Kasumi-1 (cell line): ENCODE measurements at regions not wholly inside any gene's neighbourhood (a gene's known extent, or its start where the extent isn't known, plus 50 kb on each side); places are given as distances from the start of the nearest gene placed in this dataset.

Experiments
- DNase-seq, 2 experiments: peaks; one replicate each; lab custom pipeline; 2025; lab: John Stamatoyannopoulos, UW

DNA sequence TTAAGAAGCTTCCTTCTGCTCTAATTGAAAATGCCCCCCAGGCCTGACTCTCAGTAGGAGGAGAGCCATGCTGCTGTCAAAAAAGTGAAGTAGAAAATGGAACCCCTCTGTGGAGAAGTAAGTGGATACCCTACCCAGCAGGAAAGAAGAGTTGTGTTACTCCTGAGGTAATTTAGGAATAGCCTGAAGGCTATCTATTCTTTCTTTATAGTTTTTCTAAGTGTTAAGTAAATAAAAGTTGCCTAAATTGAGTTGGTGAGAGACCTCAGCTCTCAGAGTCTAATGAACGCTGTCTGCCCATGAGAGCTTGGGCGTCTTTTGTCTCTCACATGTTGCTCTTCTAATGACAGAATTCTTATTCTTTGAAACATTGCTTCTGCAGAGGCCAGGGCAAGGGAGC is 116.2 kb downstream of the NSUN3 start:
- DNase-seq: no peak

DNA sequence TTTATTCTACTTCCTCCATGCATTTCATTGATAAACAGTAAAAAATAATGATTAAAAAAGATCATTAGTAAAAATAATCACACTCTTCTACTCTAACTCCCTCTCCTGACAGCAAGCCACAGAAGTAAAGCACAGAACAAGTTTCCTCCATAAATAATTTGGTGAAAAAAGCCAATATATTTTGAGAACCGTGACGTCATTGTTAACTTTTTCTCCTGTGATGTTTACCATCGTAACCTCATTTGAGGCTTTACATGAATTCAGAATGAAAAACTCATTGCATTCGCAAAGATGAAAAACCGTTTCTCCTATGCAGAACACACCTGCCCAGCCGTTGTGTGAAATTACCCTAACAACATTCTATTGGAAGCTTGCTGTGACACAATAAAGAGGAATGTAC is 120.7 kb downstream of the NSUN3 start:
- DNase-seq: no peak

DNA sequence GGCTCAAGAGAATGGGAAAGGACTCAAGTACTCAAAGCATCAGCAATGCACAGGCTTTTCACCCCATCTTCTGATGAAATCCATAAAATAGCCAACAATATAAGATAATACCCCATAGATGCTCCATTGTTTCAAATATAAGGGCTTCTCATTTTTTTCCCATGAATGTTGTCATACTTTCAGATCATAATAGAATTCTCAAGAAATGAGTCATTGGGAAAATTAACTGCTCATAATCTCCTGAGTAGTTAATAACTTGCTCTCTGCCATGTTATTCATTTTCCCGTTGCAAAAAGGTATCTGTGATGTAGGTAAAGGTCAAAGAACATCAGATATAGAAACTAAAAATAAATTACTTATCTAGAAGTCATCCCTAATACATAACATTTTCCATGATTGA is 121.9 kb downstream of the NSUN3 start:
- no peak for DNase-seq

DNA sequence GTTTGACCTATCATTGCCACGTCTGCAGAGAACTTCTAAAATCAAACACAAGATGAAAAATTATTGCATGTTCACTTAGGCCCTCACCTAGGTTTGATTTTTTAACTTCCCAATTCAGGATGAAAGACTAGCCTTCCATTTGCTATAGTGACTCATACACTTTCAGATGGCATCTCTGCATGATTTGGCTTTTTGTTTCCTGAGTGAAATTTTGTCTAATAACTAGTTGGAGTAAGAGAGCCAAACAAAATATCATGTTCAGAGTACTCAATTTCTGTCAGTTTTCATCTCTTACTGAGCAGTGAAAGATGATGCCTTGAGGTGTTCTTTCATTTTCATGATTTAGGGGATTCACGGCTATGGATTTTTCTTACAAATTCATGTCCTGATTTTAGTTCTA is 122.9 kb downstream of the NSUN3 start:
- no peak for DNase-seq

DNA sequence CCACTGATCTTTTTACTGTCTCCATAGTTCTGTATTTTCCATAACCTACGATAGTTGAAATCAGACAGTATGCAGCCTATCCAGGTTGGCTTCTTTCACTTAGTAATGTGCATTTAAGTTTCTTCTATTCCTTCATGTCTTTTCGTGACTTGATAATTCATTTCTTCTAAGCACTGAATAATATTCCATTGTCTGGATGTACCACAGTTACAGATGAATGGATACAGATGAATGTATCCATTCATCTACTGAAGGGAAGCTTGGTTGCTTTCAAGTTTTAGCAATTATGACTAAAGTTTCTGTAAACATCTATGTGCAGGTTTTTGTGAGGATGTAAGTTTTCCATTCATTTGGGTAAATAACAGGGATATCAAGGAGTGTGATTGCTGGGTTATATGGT is 124.8 kb downstream of the NSUN3 start:
- DNase-seq: no peak

DNA sequence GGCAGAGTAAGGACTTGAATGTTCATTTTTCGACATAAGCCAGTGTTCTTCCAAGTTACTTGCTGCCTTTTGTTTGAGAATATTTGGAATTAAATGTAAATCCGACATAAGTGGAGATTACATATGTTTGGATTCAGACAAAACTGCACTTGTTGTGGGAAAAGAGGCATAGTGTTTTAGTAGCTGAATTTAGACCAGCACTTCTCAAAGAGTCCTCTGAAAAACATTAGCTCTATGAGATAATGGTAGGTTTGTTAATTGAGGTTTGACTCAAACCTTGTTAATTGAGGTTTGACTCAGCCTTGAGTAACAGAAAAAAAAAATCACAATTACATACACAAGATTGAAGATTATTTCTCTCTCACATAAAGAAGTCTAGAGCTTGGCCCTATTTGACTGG is 132.5 kb downstream of the NSUN3 start:
- no peak for DNase-seq

DNA sequence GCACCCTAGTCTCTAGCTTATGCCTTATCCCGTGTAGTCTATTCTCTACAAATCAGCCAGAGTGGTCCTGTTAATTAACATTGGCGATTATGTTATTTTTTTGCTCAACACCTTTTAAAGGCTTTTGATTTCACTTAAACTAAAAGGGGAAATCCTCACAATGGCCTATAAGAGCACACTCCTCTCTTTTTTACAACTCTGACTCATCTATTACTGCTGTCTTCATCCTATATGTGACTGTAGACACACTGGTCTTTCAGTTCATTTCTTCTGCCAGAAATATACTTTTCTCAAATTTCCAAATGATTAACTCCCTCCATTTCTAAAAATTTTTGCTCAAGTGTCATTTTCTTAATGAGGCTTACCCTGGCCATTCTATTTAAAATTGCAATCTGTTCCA is 143.4 kb downstream of the NSUN3 start:
- DNase-seq: no peak

DNA sequence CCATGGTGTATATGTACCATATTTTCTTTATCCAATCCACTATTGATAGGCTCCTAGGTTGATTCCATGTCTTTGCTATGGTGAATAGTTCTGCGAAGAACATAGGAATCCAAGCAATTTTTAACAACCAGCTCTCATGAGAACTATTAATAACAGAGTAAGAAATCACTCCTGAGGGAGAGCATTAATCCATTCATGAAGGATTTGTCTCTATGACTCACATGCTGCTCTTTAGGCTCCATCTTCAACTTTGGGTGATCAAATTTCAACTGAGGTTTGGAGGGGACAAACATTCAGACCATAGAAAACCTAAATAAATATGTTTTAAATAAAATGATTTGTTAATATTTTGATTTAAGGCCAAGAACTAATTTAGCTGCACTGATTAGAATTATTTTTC is 147.4 kb downstream of the NSUN3 start:
- no peak for DNase-seq

DNA sequence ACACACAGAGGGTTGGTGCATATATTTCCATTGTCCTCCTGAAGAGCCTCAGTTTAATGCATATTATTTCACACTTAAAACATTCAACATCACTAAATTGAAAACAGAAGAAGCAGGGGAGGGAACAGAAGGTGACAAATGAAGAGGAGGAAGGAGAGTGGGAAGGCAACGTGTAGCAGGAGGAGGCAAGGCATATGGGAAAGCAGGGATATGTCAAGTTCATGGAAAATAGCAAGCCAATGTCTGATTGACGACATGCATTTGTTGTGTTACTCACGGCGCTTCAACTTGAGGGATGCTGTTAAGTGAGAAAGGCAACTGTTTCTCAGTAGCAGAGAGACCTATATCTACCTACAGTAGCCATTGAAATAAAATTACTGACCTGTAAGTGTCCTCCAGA is 154.5 kb downstream of the NSUN3 start:
- DNase-seq: no peak

DNA sequence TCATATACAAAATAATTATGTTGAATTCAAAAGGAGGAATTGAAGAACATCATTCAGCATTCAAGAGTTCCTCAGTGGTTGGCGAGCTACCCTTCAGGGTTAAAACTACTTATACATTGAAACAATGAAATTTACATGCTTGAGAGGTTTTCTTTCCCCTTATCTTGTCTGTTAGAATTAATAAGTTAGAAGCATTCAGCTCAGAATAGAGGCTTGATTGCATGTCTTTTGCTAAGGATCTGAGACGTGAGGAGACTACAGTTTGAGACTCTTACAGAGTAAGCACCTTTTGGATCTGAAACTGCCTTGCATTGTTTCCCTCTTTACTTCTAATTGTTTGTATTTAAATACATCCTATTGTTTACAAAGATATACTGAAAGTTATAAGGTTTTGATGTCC is 157.6 kb downstream of the NSUN3 start:
- DNase-seq: no peak

DNA sequence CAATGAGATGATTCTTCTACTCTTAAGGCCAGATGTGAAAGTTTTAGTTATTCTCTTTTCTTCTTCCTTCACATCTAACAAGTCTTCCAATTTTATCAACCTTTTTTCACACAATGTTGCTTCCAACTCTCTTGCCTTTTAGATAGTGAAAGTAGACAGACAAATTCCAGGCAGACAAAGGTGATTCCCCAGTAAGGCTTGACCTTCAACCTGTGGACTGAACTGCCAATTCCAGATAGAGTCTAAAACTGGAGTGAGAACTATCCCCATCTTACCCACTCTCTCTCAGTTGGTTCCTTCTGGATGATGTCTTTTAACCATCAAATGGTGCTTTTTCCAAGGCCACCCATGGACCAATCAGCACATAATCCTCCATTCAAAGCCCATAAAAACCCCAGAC is 159.0 kb downstream of the NSUN3 start:
- no peak for DNase-seq

DNA sequence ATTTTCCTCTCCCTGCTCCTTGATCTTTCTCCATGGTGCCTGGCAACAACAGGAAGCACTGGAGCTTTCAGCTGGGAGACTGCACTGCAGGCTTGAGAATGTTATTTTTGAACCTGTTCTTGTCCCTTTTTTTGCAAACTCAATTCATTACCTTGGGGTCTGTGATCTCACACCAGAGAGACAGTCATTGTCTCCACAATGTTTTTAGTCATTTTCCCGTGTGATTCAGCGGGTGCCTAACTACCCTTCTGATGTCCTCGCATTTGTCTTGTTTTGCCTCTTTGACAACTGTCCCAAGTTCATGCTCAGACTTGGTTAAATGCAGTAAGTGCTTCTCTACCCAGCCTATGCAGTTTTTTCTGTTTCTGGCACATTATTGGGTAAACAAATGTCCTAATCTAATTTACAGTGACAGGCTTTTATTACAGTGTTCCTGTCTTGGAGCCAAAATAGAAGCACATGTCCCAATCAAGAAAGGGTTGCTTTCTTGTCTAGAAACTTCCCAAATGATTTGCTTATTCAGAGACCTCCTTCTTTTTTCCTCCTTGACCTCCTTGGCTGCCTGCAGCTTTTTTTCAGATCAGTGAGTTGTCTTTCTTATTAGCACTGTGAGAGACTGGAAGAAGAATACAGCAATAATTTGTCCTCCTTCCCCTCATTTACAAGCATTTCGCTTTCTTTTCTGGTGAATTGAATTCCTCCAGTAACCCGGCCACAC is 162.4 kb downstream of the NSUN3 start:
- DNase-seq: no peak

DNA sequence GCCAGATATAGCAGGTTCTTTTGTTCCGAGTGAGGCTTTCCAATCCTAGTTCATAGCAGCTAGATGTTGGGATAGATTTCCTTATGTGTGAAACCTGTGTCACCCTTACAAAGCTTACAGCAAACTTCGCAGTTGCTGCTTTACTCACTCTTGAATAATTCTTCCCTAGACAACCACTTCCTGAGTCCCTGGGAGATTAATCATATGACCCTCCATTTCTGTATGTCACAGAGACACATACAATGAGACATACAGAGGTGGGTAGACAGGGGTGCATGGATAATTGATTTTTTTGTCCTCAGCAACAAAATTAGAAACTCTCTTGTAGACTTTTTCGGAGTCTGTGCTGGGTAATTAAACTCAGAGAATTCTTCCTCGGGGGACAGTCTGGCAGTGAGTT is 163.2 kb downstream of the NSUN3 start:
- no peak for DNase-seq

DNA sequence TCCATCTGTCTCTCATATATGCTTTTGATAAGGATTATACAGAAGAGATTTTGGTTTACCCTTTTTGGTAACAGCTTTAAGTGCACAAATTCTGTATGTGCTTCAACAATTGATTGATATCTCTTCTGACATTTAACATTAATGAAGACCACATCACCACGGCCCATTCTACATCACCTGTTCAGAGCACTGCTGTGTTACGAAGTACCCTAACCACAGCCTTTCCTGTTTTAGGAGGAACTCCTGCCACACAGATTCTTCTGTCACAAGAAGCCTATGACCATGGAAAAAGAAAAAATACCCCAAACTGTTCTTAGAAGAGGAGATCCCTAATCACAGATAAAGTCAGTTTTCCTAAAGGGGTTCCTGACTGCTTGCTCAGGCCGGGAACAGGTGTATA is 170.1 kb downstream of the NSUN3 start:
- peak in 1 of 2 experiments; percentile 12 for DNase-seq

DNA sequence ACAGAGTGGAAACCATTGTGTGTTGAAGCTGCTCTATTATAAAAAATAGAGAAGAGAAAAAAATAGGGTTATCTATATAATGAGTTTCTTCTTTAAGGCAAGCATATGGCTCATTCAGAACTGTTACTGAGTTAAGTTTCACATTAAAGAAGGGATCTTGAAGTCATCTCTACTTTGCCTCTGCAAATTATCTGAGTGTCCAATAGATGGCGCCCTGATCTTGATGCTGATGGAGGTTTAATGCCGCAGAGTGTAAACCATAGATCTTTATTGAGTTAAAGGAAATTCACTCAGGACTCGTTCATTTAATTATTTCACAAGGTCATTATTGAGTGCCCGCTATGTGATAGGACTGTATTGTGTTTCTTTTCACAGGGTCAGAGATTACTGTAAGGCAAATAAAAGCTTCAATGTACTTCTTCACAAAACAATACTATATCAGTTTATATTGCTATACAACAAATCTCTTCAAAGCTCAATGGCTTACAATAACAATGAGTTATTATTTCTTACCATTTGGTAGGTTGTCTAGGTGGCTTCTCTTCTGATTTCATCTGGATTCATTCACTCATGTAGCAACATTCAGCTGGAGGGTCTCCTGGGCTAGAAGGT is 171.4 kb downstream of the NSUN3 start:
- peak; percentile 61 to 71 for DNase-seq

DNA sequence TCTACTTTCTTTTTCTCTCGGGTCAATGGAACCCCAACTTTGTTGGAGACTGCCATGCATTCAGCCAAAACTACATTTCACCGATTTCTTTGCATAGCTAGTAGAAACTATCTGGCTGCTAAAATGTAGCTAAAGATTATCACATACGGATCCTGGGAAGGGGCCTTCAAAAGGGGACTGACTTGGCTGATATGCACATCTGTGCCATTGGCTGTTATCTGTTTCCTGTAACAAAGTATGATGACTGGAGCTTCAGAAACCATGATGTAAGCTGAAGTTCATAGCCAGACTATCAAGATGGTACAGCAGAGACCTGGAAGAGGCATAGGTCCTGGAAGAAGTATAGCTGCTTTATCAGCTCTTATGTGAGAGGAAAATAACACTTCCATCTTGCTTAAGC is 179.1 kb downstream of the NSUN3 start:
- no peak for DNase-seq

DNA sequence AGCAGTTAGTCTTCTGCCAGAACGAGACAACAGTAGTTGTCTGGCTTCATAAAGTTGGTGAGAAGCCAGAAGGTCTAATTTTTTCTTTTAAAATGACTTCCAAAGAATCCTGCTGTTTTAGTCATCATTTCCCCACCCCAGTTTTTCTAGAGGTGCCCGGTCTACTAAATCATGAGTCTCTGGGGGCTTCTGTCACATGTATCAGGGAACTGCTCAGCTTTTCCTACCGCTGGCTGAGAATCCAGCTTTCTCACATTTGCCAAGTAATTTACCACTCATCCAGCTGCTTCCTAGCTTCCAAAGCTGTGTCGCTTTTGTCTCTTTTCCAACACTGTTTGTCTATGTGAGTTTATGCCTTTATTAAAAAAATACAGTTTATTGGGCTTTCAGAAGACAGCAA is 183.3 kb downstream of the NSUN3 start:
- no peak for DNase-seq

DNA sequence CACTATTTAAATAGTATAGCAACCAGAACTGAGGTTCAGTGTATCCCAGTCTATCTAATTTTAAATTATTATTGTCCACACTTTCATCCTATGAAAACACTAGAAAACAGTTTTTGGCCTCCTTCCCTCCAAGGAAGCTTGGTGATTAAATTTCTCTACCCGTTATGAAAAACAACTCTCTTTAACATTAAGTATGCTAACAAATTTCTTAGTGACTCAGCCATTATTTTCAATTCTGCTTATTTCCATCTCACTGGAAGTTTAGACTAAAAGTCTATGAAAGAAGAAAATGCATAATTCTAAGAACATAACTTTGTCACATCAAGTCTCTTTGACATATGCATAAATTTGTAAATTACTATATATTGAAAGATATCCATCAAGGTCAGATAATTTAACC is 185.2 kb downstream of the NSUN3 start:
- no peak for DNase-seq

DNA sequence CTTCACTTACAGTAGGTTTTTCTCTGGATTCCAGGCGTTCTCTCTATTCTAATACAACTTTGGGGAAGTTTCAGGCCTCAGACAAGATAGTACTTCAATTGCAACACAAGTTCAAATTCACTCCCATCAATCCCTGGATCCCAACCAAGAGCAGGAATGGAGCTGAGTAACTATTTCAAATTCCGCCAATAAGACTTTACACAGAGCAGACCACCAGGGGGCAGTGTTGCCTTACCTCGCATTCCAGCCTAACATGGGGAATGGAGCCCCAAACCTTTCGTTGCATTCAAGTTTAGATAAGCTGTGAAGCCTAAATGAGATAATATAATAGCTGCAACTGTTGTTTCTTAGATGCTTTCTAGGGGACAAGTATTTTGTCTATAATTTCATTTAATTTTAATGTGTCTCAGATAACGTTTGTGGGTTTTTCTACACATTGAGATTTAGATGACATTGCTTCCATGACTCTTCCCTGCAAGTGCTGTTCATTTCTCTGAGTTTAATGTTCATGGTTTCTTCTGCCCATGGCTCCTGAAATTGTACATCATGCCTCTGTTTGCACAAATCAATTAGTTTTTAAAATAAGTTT is 186.7 kb downstream of the NSUN3 start:
- peak; percentile 68 to 69 for DNase-seq

DNA sequence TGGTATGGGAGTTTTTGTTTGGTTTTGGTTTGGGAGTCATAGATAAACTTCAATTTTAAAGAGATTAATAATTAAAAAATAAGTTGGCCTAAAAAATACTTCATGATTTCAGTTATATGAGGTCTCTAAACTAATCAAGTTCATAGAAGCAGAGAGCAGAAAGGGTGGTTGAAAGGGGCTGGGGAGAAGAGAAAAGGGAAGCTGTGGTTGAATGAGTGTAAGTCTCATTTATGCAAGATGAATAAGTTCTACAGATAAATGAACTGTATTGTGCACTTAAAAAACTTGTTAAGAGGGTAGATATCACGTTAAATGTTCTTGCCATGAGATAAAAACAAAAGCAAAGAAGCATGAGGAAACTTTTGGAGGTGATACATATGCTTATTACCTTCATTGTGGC is 188.7 kb downstream of the NSUN3 start:
- peak; percentile 67 to 71 for DNase-seq

DNA sequence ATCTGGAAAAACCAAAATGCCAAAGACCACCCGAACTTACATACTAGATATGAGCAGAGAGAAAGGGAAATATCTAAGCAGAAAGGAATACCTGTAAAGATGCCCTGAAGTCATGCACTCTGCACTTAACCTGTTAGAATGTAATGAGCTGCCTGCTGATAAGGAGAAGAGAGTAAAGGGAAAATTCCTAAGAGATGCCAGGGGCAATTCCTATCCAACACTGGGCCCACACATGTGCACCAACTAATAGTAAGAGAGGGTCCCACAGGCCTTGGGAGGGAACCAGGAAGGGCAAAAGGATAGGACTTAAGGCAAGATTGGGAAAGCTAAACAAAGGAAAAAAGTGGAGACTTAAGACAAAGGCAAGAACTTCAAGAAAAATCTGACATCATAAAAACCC is 189.5 kb downstream of the NSUN3 start:
- DNase-seq: no peak

DNA sequence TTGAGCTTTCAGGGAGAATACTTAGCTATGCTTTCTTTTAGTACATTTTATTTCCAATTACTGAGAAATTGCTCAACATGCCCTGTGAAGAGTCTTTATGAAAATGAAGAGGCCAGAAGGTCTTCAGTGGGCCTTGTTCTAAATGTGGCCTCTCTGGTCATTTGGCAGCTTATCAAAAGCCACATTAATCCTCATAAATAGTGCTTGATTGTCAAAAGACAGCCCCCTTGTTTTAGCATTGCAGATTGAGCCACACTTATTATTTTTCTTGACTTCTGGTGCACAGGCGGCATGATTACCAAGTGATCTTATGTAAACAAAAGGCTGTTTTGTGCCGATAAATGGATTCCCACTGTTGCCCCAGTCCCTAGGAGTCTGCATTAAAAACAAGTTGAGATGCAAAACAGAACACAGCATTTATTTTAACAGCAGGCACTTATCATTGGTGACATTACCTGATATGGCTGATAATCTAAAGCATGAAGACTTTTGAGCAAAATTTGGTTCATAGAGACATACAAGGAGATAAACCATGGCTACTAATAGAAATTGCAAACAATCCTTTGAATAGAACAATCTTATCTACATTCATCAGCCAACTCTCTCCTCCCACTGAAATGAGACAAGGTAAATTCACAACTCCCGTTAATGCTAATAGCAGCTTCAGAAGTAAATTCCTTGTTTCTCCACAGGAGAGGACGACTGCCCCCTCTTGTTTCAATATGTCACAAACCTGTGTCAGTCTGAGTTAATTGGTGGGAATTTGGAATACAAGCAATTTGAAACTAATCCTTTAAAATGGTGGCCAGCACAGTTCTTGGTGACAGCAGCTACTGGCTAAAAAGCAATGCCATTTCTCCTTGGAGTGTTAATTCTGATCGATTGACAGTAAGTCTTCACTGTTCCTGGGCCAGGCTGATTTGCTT is 194.3 kb downstream of the NSUN3 start:
- DNase-seq: no peak

DNA sequence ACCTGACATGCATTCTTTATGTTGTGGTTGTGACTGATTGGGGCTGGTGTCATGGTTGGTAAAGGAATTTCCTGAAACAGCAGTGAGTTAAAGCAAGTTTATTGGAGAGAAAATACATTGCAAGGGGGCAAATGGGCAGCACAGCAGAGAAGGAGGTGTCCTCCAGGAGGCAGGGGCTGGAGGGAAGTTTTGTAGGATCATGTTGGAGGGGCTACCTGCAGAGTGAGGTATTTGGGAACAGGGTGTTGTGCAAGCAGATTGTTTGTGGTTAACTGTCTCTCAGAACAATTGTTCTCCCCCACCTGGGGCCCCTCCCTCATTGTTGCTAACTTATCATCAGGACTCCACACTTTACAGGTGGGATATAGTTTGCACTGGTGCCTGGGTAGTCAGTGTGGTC is 196.0 kb downstream of the NSUN3 start:
- DNase-seq: no peak
